ENCODE measurements at regions not wholly inside any gene's neighbourhood (a gene's known extent, or its start where the extent isn't known, plus 50 kb on each side); places are given as distances from the start of the nearest gene placed in this dataset.
"Not testable (repeated sequence)": the region's sequence is repeated elsewhere in the genome, so short reads cannot be mapped to it uniquely, and the experiment has no call there.

GRCh38 chrY:18688362-18688761 is 85.2 kb downstream of the HSFY2 start:
- H3K9me3 Mint-ChIP-seq; H3K4me1 Mint-ChIP-seq (ENCODE audit: low read depth); H3K36me3 Mint-ChIP-seq (ENCODE audit: low read depth); H3K27me3 Mint-ChIP-seq (ENCODE audit: low read depth); H3K4me3 Mint-ChIP-seq; CTCF ChIA-PET; H3K27ac Mint-ChIP-seq; intact Hi-C loops (cut with micrococcal nuclease); DNase-seq: not testable (repeated sequence)

GRCh38 chrY:18689420-18689819 is 84.1 kb downstream of the HSFY2 start:
- H3K27ac Mint-ChIP-seq; CTCF ChIA-PET; H3K4me1 Mint-ChIP-seq (ENCODE audit: low read depth); intact Hi-C loops (cut with micrococcal nuclease); DNase-seq; H3K36me3 Mint-ChIP-seq (ENCODE audit: low read depth); H3K9me3 Mint-ChIP-seq; H3K4me3 Mint-ChIP-seq; H3K27me3 Mint-ChIP-seq (ENCODE audit: low read depth): not testable (repeated sequence)

GRCh38 chrY:18689890-18690593 is 83.5 kb downstream of the HSFY2 start:
- DNase-seq; intact Hi-C loops (cut with micrococcal nuclease); H3K9me3 Mint-ChIP-seq; H3K4me3 Mint-ChIP-seq; H3K4me1 Mint-ChIP-seq (ENCODE audit: low read depth); H3K27ac Mint-ChIP-seq; H3K36me3 Mint-ChIP-seq (ENCODE audit: low read depth); H3K27me3 Mint-ChIP-seq (ENCODE audit: low read depth); CTCF ChIA-PET: not testable (repeated sequence)

GRCh38 chrY:18696788-18697187 is 76.7 kb downstream of the HSFY2 start:
- H3K27me3 Mint-ChIP-seq (ENCODE audit: low read depth); H3K27ac Mint-ChIP-seq; DNase-seq; H3K4me1 Mint-ChIP-seq (ENCODE audit: low read depth); intact Hi-C loops (cut with micrococcal nuclease); H3K36me3 Mint-ChIP-seq (ENCODE audit: low read depth); CTCF ChIA-PET; H3K4me3 Mint-ChIP-seq; H3K9me3 Mint-ChIP-seq: not testable (repeated sequence)

- H3K9me3 Mint-ChIP-seq; H3K27me3 Mint-ChIP-seq (ENCODE audit: low read depth); H3K4me1 Mint-ChIP-seq (ENCODE audit: low read depth); H3K4me3 Mint-ChIP-seq; H3K36me3 Mint-ChIP-seq (ENCODE audit: low read depth); H3K27ac Mint-ChIP-seq; DNase-seq; intact Hi-C loops (cut with micrococcal nuclease); CTCF ChIA-PET: not testable (repeated sequence)
These were observed 69.3 kb downstream of the HSFY2 start for GRCh38 chrY:18704198-18704597.

GRCh38 chrY:18711785-18712184 is 61.8 kb downstream of the HSFY2 start:
- H3K9me3 Mint-ChIP-seq; CTCF ChIA-PET; H3K4me3 Mint-ChIP-seq; H3K36me3 Mint-ChIP-seq (ENCODE audit: low read depth); H3K27me3 Mint-ChIP-seq (ENCODE audit: low read depth); intact Hi-C loops (cut with micrococcal nuclease); DNase-seq; H3K4me1 Mint-ChIP-seq (ENCODE audit: low read depth); H3K27ac Mint-ChIP-seq: not testable (repeated sequence)

GRCh38 chrY:18713760-18714159 is 59.8 kb downstream of the HSFY2 start:
- H3K27ac Mint-ChIP-seq; intact Hi-C loops (cut with micrococcal nuclease); H3K4me1 Mint-ChIP-seq (ENCODE audit: low read depth); DNase-seq; CTCF ChIA-PET; H3K36me3 Mint-ChIP-seq (ENCODE audit: low read depth); H3K9me3 Mint-ChIP-seq; H3K27me3 Mint-ChIP-seq (ENCODE audit: low read depth); H3K4me3 Mint-ChIP-seq: not testable (repeated sequence)

GRCh38 chrY:18718714-18719113 is 54.8 kb downstream of the HSFY2 start:
- H3K4me3 Mint-ChIP-seq; intact Hi-C loops (cut with micrococcal nuclease); CTCF ChIA-PET; H3K27ac Mint-ChIP-seq; H3K36me3 Mint-ChIP-seq (ENCODE audit: low read depth); H3K9me3 Mint-ChIP-seq; H3K4me1 Mint-ChIP-seq (ENCODE audit: low read depth); DNase-seq; H3K27me3 Mint-ChIP-seq (ENCODE audit: low read depth): not testable (repeated sequence)

GRCh38 chrY:18720395-18720794 is 53.1 kb downstream of the HSFY2 start:
- H3K27ac Mint-ChIP-seq; DNase-seq; intact Hi-C loops (cut with micrococcal nuclease); H3K4me1 Mint-ChIP-seq (ENCODE audit: low read depth); H3K9me3 Mint-ChIP-seq; H3K4me3 Mint-ChIP-seq; CTCF ChIA-PET; H3K36me3 Mint-ChIP-seq (ENCODE audit: low read depth); H3K27me3 Mint-ChIP-seq (ENCODE audit: low read depth): not testable (repeated sequence)
